GM19328 (cell line): ENCODE measurements at regions not wholly inside any gene's neighbourhood (a gene's known extent, or its start where the extent isn't known, plus 50 kb on each side); places are given as distances from the start of the nearest gene placed in this dataset.
"Not testable (repeated sequence)": the region's sequence is repeated elsewhere in the genome, so short reads cannot be mapped to it uniquely, and the experiment has no call there.

Experiments
- ATAC-seq: cut with Tn5 transposase; IDR thresholded peaks from one replicate; pipeline ENCODE4 v1.9.1; 2021; ENCODE audit warnings: mild to moderate bottlenecking, moderate library complexity; ENCODE audit not compliant: unreplicated experiment

- ATAC-seq, result no peak
Measured at GRCh38 chr15:70578196-70578595, 185.2 kb downstream of the UACA start.

GRCh38 chr15:70576696-70577095, 186.7 kb downstream of the UACA start:
- ATAC-seq, result no peak

GRCh38 chr15:70576276-70576675, 187.1 kb downstream of the UACA start:
- no peak for ATAC-seq

GRCh38 chr15:70575231-70576226, 187.8 kb downstream of the UACA start:
- ATAC-seq, result no peak

GRCh38 chr15:70574325-70574724, 189.0 kb downstream of the UACA start:
- ATAC-seq, result not testable (repeated sequence)

GRCh38 chr15:70573121-70573850, 190.1 kb downstream of the UACA start:
- ATAC-seq, result no peak

- no peak for ATAC-seq
Measured at GRCh38 chr15:70569714-70570231, 193.6 kb downstream of the UACA start.

- ATAC-seq, result no peak
Measured at GRCh38 chr15:70569091-70569713, 194.2 kb downstream of the UACA start.

- ATAC-seq, result no peak
Measured at GRCh38 chr15:70566989-70567388, 196.4 kb downstream of the UACA start.

- no peak for ATAC-seq
Measured at GRCh38 chr15:70566047-70566835, 197.1 kb downstream of the UACA start.

- no peak for ATAC-seq
Measured at GRCh38 chr15:70563561-70564095, 199.7 kb downstream of the UACA start.

- ATAC-seq, result no peak
Measured at GRCh38 chr15:70562906-70563305, 200.5 kb downstream of the UACA start.

GRCh38 chr15:70561885-70562284, 201.5 kb downstream of the UACA start:
- ATAC-seq, result no peak

GRCh38 chr15:70560617-70561328, 202.6 kb downstream of the UACA start:
- ATAC-seq, result no peak

- ATAC-seq, result no peak
Measured at GRCh38 chr15:70559265-70560239, 203.8 kb downstream of the UACA start.

GRCh38 chr15:70558406-70559264, 204.7 kb downstream of the UACA start:
- no peak for ATAC-seq

GRCh38 chr15:70557521-70558258, 205.7 kb downstream of the UACA start:
- ATAC-seq, result no peak
